A673 (cell line): ENCODE measurements at regions not wholly inside any gene's neighbourhood (a gene's known extent, or its start where the extent isn't known, plus 50 kb on each side); places are given as distances from the start of the nearest gene placed in this dataset.

Source experiments
- CTCF ChIP-seq: fragments of 300-800, 200-600 bp; sonication (generic); conservative IDR thresholded peaks from 2 replicates; pipeline ENCODE4 v1.5.1; 2017; ENCODE audit warnings: low read depth, mild to moderate bottlenecking, antibody characterized with exemption, low read length, moderate library complexity, mixed read lengths
- EZH2 ChIP-seq: fragments of 200-600 bp; sonication (generic); IDR thresholded peaks from 2 replicates; pipeline ENCODE4 v1.6.1; 2017; ENCODE audit warnings: borderline replicate concordance, low read depth, mild to moderate bottlenecking, mixed read lengths, antibody characterized with exemption, low read length; ENCODE audit not compliant: poor library complexity, severe bottlenecking

GRCh38 chr18:24991141-24992060 is 360.6 kb downstream of the ZNF521 start:
- no peak for TF ChIP-seq CTCF
- TF ChIP-seq EZH2, result no peak
